ENCODE measurements at regions not wholly inside any gene's neighbourhood (a gene's known extent, or its start where the extent isn't known, plus 50 kb on each side); places are given as distances from the start of the nearest gene placed in this dataset.

DNA sequence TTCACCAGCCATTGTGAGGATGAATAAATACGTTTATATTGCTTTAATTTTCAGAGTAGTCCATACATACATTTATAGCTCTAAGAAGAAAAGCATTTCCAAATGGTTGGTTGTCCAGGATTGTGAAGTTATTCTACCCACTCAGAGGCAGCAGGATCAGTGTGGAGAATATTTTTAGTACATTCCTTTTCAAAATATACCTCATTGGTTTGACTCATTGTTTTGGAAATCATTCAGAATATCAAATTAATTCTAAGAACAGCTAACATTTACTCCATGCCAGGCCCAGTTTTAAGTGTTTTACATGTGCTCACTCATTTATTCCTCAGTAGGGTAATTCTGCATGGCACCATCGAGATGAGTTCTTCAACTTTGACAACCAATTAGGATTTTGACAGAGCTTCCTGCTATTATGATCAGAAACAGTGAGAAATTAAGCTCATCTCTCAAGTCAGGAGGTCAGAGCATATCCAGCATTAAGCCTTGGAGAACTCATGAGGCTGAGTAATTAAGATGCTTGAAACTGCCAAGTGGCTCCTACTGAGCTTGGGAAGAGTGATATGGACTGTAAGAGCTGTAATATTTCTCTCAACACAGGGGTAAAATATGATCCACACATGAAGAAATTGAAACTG, 153.3 kb upstream of the CLEC14A start:
- no peak for TF ChIP-seq EZH2 (IDR thresholded peaks at IDR 0.05; ENCODE audit: insufficient read depth, low read length)
- TF ChIP-seq, protein P1, sequence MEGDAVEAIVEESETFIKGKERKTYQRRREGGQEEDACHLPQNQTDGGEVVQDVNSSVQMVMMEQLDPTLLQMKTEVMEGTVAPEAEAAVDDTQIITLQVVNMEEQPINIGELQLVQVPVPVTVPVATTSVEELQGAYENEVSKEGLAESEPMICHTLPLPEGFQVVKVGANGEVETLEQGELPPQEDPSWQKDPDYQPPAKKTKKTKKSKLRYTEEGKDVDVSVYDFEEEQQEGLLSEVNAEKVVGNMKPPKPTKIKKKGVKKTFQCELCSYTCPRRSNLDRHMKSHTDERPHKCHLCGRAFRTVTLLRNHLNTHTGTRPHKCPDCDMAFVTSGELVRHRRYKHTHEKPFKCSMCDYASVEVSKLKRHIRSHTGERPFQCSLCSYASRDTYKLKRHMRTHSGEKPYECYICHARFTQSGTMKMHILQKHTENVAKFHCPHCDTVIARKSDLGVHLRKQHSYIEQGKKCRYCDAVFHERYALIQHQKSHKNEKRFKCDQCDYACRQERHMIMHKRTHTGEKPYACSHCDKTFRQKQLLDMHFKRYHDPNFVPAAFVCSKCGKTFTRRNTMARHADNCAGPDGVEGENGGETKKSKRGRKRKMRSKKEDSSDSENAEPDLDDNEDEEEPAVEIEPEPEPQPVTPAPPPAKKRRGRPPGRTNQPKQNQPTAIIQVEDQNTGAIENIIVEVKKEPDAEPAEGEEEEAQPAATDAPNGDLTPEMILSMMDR (IDR thresholded peaks at IDR 0.05; ENCODE audit: insufficient read depth, low read depth, low read length), result no peak
